SU-DHL-6 (cell line): ENCODE measurements at regions not wholly inside any gene's neighbourhood (a gene's known extent, or its start where the extent isn't known, plus 50 kb on each side); places are given as distances from the start of the nearest gene placed in this dataset.

Experiments
- EZH2phosphoT487 ChIP-seq: fragments of 200-600 bp; sonication (generic), shearing (Covaris generic); conservative IDR thresholded peaks from 2 replicates; pipeline ENCODE4 v1.6.1; 2018; ENCODE audit warnings: mild to moderate bottlenecking, antibody characterized with exemption, low read length, moderate library complexity, mixed read lengths
- TF ChIP-seq, protein P1 (sequence below): fragments of 200-600 bp; sonication (generic); IDR thresholded peaks from one replicate; pipeline ENCODE4 v1.5.1; 2017; ENCODE audit warnings: antibody characterized with exemption, mild to moderate bottlenecking, low read length, moderate library complexity; ENCODE audit not compliant: insufficient read depth, poor library complexity, severe bottlenecking

DNA sequence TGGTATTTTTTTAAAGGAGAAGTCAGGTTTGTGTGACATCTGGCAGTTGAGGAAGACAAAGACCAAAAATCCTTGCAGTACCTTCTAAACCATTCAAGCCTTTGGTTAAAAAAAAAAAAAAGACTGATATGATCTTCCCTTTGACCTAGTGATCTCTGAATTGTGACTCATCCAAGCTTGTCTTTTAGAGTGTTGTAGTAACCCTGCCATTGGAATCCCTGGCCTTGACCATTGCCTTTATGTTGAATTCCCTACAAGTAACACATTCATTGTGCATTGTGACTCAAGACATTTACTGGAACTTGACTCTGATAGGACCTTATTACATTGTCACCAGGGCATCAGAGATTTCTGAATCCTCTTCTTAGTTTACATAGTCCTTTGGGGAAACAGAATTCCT, 1469.0 kb downstream of the TECRL start:
- TF ChIP-seq, protein P1, sequence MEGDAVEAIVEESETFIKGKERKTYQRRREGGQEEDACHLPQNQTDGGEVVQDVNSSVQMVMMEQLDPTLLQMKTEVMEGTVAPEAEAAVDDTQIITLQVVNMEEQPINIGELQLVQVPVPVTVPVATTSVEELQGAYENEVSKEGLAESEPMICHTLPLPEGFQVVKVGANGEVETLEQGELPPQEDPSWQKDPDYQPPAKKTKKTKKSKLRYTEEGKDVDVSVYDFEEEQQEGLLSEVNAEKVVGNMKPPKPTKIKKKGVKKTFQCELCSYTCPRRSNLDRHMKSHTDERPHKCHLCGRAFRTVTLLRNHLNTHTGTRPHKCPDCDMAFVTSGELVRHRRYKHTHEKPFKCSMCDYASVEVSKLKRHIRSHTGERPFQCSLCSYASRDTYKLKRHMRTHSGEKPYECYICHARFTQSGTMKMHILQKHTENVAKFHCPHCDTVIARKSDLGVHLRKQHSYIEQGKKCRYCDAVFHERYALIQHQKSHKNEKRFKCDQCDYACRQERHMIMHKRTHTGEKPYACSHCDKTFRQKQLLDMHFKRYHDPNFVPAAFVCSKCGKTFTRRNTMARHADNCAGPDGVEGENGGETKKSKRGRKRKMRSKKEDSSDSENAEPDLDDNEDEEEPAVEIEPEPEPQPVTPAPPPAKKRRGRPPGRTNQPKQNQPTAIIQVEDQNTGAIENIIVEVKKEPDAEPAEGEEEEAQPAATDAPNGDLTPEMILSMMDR = no peak
- no peak for TF ChIP-seq EZH2phosphoT487
